HCT116 (cell line): ENCODE measurements at regions not wholly inside any gene's neighbourhood (a gene's known extent, or its start where the extent isn't known, plus 50 kb on each side); places are given as distances from the start of the nearest gene placed in this dataset.
"Not testable (repeated sequence)": the region's sequence is repeated elsewhere in the genome, so short reads cannot be mapped to it uniquely, and the experiment has no call there.

Experiments used
- ATAC-seq: fragments of 200-7000 bp; cut with Tn5 transposase; 2 replicates; pipeline ENCODE4 v1.9.1; 2020; ENCODE audit warnings: mild to moderate bottlenecking, moderate library complexity
- BruUV-seq: library from RNA; stranded (reverse); fragments of 400-500 nt; replicated peaks from 2 replicates; lab custom pipeline; 2021; lab: Mats Ljungman, UMichigan
- CTCF ChIA-PET: fragments of 300-600 bp; sonication (Branson Sonifier 250); formaldehyde crosslinking; loops from one replicate; lab custom pipeline; 2021; ENCODE audit warnings: antibody characterized with exemption; lab: Charles Lee
- POLR2A ChIA-PET: fragments of 300-600, 350-600 bp; sonication (Branson Sonifier 250); formaldehyde crosslinking; loops from one replicate; lab custom pipeline; 2021; ENCODE audit warnings: antibody characterized with exemption; lab: Charles Lee
- RAD21 ChIA-PET, 2 experiments: fragments of 300-600 bp; sonication (Branson Sonifier 250); formaldehyde crosslinking; loops; one replicate each; lab custom pipeline; 2023; ENCODE audit warnings: low total read pairs in 2 of 2; ENCODE audit not compliant: uncharacterized antibody in 2 of 2, unreplicated experiment in 2 of 2, low non-redundant PET in 1 of 2; lab: Charles Lee
- DNase-seq: peaks from one replicate; pipeline ENCODE4 v3.0.0-alpha.2; 2010; ENCODE audit warnings: low read depth, low spot score
- H2AFZ ChIP-seq: fragments of 200-600 bp; shearing (Covaris generic), sonication (generic); 2 replicates; pipeline ENCODE4 v1.6.1; 2017; ENCODE audit warnings: low read depth, mixed run types, mixed read lengths, antibody characterized with exemption, low read length; ENCODE audit not compliant: poor library complexity, severe bottlenecking
- H3K27ac ChIP-seq: 2 replicates; pipeline ENCODE4 v1.5.1; 2012; ENCODE audit warnings: low read depth, low read length
- H3K27me3 ChIP-seq: fragments of 200-600 bp; sonication (generic); 2 replicates; pipeline ENCODE4 v1.6.1; 2016; ENCODE audit warnings: mixed run types, low read length, mixed read lengths; ENCODE audit not compliant: insufficient read depth
- H3K36me3 ChIP-seq, 2 experiments: fragments of 200-500 bp in 1 of 2; fragments of 200-600 bp in 1 of 2; sonication (Bioruptor generic) in 1 of 2; sonication (generic) in 1 of 2; 2 replicates each; pipeline versions ENCODE4 v1.5.1 to v1.6.1; 2014 to 2016; ENCODE audit warnings: low read length in 2 of 2, inconsistent platforms in 1 of 2, mixed read lengths in 1 of 2, mixed run types in 1 of 2; ENCODE audit not compliant: insufficient read depth in 2 of 2, control insufficient read depth in 1 of 2
- H3K4me1 ChIP-seq, 2 experiments: fragments of 200-600 bp in 1 of 2; sonication (generic) in 1 of 2; 2 replicates each; pipeline versions ENCODE4 v1.5.1 to v1.6.1; 2012 to 2017; ENCODE audit warnings: low read length in 2 of 2, inconsistent platforms in 1 of 2, mild to moderate bottlenecking in 1 of 2, mixed read lengths in 1 of 2, mixed run types in 1 of 2, moderate library complexity in 1 of 2; ENCODE audit not compliant: insufficient read depth in 2 of 2, control insufficient read depth in 1 of 2
- H3K4me2 ChIP-seq: fragments of 200-600 bp; sonication (generic); 2 replicates; pipeline ENCODE4 v1.6.1; 2017; ENCODE audit warnings: mixed run types, low read length, mixed read lengths
- H3K4me3 ChIP-seq, 2 experiments: fragments of 200-600 bp in 1 of 2; sonication (generic) in 1 of 2; replicated peaks in 1 of 2; 2 replicates each; pipeline ENCODE4 v1.5.1; 2011 to 2016; ENCODE audit warnings: low read length in 2 of 2, control low read depth in 1 of 2, low read depth in 1 of 2, mild to moderate bottlenecking in 1 of 2, mixed read lengths in 1 of 2, mixed run types in 1 of 2
- H3K79me2 ChIP-seq: fragments of 200-600 bp; sonication (generic); 2 replicates; pipeline ENCODE4 v1.6.1; 2017; ENCODE audit warnings: mild to moderate bottlenecking, mixed run types, low read length, moderate library complexity, mixed read lengths; ENCODE audit not compliant: insufficient read depth
- H3K9ac ChIP-seq: fragments of 200-600 bp; sonication (generic); 2 replicates; pipeline ENCODE4 v1.6.1; 2016; ENCODE audit warnings: low read length, mixed read lengths
- H3K9me2 ChIP-seq: fragments of 200-600 bp; sonication (generic), shearing (Covaris generic); 2 replicates; pipeline ENCODE4 v1.6.1; 2017; ENCODE audit warnings: mixed run types, mild to moderate bottlenecking, moderate library complexity; ENCODE audit not compliant: insufficient read depth
- H3K9me3 ChIP-seq, 2 experiments: fragments of 200-500 bp in 1 of 2; fragments of 200-600 bp in 1 of 2; sonication (Bioruptor generic) in 1 of 2; sonication (generic) in 1 of 2; 2 replicates each; pipeline ENCODE4 v1.6.1; 2014 to 2017; ENCODE audit warnings: low read length in 2 of 2, mixed read lengths in 2 of 2, inconsistent platforms in 1 of 2, low read depth in 1 of 2, mild to moderate bottlenecking in 1 of 2, mixed run types in 1 of 2, moderate library complexity in 1 of 2; ENCODE audit not compliant: control insufficient read depth in 1 of 2, insufficient read depth in 1 of 2
- H4K20me1 ChIP-seq: fragments of 200-600 bp; sonication (generic), shearing (Covaris generic); 2 replicates; pipeline ENCODE4 v1.6.1; 2017; ENCODE audit warnings: mixed run types, mild to moderate bottlenecking, moderate library complexity; ENCODE audit not compliant: insufficient read depth
- POLR2AphosphoS5 ChIP-seq: IDR thresholded peaks from 2 replicates; pipeline ENCODE4 v1.6.1; 2011; ENCODE audit warnings: mild to moderate bottlenecking, low read depth, low read length, moderate library complexity
- SIN3A ChIP-seq: IDR thresholded peaks from 2 replicates; pipeline ENCODE4 v1.6.1; 2012; ENCODE audit warnings: low read depth
- ZFX ChIP-seq: fragments of 450-650 bp; IDR thresholded peaks from 2 replicates; pipeline ENCODE4 v1.6.1; 2017
- intact Hi-C: fragments of 100-400 bp; cut with micrococcal nuclease; formaldehyde crosslinking; loops from 2 replicates; pipeline ENCODE4 v1.10.0; 2022

DNA sequence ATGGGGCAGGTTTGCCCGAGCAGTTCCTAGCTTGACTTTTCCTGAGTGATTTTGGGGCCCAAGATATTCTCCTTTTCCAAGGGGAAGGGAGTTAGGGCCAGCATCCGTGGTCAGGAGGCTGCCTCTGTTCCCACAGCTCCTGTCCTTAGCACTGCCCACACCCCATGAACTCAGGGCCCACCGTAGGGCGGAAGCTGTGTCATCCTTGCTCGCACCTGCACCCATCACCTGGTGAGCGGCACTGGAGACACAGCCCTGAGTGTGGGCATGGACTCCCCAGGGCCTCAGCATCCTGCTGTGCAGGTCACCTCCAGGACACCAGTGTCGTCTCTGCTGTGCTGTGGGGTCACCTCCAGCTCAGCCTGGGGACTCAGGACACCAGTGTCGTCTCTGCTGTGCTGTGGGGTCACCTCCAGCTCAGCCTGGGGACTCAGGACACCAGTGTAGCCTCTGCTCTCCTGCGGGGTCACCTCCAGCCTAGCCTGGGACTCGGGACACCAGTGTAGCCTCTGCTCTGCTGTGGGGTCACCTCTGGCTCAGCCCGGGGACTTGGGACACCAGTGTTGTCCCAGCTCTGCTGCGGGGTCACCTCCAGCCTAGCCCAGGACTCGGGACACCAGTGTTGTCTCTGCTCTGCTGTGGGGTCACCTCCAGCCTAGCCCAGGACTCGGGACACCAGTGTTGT lies 322.9 kb downstream of the ADGRD1 start:
- Histone ChIP-seq H3K36me3 (no peaks in the 10 kb centered on the region), H2AFZ (no peak overlapping the region), H3K79me2 (no peaks in the 10 kb centered on the region), H4K20me1 (no peaks in the 10 kb centered on the region), H3K9me3 (no peaks in the 10 kb centered on the region), H3K9ac (no peak overlapping the region), H3K9me2 (no peaks in the 10 kb centered on the region), H3K4me3 (no peak overlapping the region), H3K27me3 (no peaks in the 10 kb centered on the region), H3K4me1 (no peaks in the 10 kb centered on the region), H3K4me2 (no peak overlapping the region), H3K27ac (no peak overlapping the region)
- ChIA-PET CTCF (no interaction called here), RAD21 (no interaction called here), POLR2A (no interaction called here)
- no peak for TF ChIP-seq SIN3A
- TF ChIP-seq POLR2AphosphoS5: no peak
- TF ChIP-seq ZFX: no peak
- ATAC-seq: no peak
- no TSS peak for BruUV-seq
- DNase-seq: no peak
- intact Hi-C loops: no loop called here

DNA sequence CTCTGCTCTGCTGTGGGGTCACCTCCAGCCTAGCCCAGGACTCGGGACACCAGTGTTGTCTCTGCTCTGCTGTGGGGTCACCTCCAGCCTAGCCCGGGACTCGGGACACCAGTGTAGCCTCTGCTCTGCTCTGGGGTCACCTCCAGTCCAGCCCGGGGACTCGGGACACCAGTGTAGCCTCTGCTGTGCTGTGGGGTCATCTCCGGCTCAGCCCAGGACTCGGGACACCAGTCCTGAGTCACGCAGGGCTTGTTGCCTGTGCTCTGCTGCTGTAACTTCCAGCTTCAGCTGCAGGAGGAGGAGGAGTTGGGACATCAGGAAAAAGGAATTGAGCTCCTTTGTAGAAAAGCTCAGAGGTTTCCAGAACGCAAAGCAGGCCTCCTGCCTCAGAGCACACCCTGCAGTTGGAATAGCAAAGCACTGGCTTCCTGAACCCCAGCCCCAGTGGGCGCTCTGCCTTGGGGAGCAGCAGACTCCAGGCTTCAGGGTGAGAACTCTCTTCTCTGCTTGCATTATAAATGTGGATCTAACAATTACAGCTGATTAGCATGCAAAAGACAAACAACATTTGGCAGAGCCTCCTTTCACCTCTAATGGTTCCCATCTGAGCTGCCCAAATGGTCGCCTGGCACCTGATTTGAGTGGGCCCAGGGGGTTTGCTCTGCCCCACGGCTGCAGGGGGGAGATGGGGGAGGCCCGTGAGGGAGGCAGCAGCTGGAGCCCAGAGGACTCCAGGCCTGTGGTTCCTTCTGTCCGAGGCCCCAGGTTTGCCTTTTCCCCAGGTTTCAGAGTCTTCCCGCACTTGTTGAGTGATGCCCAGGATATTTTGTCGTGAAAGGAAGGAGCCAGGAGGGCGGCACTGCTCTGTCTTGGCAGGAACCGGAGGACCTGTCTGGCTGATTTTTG lies 323.7 kb downstream of the ADGRD1 start:
- H3K4me2 ChIP-seq, ATAC-seq, POLR2A ChIA-PET, H3K9ac ChIP-seq, H3K36me3 ChIP-seq, H2AFZ ChIP-seq, DNase-seq, H3K4me3 ChIP-seq, H3K27me3 ChIP-seq, H3K9me2 ChIP-seq, H3K79me2 ChIP-seq, intact Hi-C loops, H3K9me3 ChIP-seq, CTCF ChIA-PET, BruUV-seq, RAD21 ChIA-PET, H3K27ac ChIP-seq, H4K20me1 ChIP-seq, H3K4me1 ChIP-seq: not testable (repeated sequence)

DNA sequence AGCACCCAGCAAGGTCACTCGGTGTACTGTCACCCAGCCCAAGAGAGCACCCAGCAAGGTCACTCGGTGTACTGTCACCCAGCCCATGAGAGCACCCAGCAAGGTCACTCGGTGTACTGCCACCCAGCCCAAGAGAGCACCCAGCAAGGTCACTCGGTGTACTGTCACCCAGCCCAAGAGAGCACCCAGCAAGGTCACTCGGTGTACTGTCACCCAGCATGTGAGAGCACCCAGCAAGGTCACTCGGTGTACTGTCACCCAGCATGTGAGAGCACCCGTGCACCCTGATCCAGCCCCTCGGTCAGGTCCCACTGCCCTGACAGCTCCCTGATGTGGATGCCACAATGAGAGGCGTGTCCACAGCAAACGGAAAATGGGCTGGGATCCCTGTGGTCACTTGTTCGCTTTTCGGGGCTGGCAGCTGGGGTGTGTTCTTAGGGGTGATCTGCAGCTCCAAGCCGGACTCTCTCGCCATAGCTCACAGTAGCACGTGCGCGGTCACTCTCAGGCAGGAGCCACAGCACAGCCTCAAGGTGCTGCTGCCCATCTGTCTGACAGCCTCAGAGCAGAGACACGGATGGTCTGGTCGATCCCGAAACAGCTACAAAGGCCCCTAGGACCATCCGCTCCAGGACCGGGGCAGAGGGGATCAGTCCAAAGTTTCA lies 324.9 kb downstream of the ADGRD1 start:
- H3K9ac ChIP-seq, H3K9me2 ChIP-seq, DNase-seq, H3K79me2 ChIP-seq, H4K20me1 ChIP-seq, H3K4me3 ChIP-seq, POLR2A ChIA-PET, H3K9me3 ChIP-seq, H3K27ac ChIP-seq, H3K27me3 ChIP-seq, ATAC-seq, H2AFZ ChIP-seq, intact Hi-C loops, CTCF ChIA-PET, H3K4me1 ChIP-seq, H3K36me3 ChIP-seq, H3K4me2 ChIP-seq, RAD21 ChIA-PET, BruUV-seq: not testable (repeated sequence)
